ENCODE measurements at regions not wholly inside any gene's neighbourhood (a gene's known extent, or its start where the extent isn't known, plus 50 kb on each side); places are given as distances from the start of the nearest gene placed in this dataset.

- H3K27ac ChIP-seq: no peak overlapping the region
- WGBS, 2 donors: 41 to 44% methylated on average over 2 of the region's 2 CpGs
- TF ChIP-seq POLR2A (IDR thresholded peaks at IDR 0.05): no peak
- TF ChIP-seq POLR2AphosphoS5 (IDR thresholded peaks at IDR 0.05): no peak
- no peak for TF ChIP-seq EP300 (IDR thresholded peaks at IDR 0.05)
- no peak for TF ChIP-seq CTCF (IDR thresholded peaks at IDR 0.05)
- intact Hi-C loops (cut with DNase I): no loop called here
- H3K9me3 ChIP-seq: no peaks in the 10 kb centered on the region
- no peak for DNase-seq
- no peaks in the 10 kb centered on the region for H3K27me3 ChIP-seq
- H3K4me3 ChIP-seq: no peak overlapping the region
- no peaks in the 10 kb centered on the region for H3K4me1 ChIP-seq
- H3K36me3 ChIP-seq: no peaks in the 10 kb centered on the region
Observed at GRCh38 chr5:125225424-125225823, 479.0 kb upstream of the ZNF608 start.

- H3K9me3 ChIP-seq: no peaks in the 10 kb centered on the region
- no peaks in the 10 kb centered on the region for H3K36me3 ChIP-seq
- intact Hi-C loops (cut with DNase I): no loop called here
- H3K27ac ChIP-seq: no peak overlapping the region
- no peak overlapping the region for H3K4me3 ChIP-seq
- TF ChIP-seq EP300 (IDR thresholded peaks at IDR 0.05) (no peak), CTCF (IDR thresholded peaks at IDR 0.05) (no peak)
- no peaks in the 10 kb centered on the region for H3K4me1 ChIP-seq
- no peaks in the 10 kb centered on the region for H3K27me3 ChIP-seq
- DNase-seq: no peak
- 90 to 93% methylated on average over 4 of the region's 4 CpGs for WGBS, 2 donors
Observed at GRCh38 chr5:125226825-125227224, 480.4 kb upstream of the ZNF608 start.

DNA sequence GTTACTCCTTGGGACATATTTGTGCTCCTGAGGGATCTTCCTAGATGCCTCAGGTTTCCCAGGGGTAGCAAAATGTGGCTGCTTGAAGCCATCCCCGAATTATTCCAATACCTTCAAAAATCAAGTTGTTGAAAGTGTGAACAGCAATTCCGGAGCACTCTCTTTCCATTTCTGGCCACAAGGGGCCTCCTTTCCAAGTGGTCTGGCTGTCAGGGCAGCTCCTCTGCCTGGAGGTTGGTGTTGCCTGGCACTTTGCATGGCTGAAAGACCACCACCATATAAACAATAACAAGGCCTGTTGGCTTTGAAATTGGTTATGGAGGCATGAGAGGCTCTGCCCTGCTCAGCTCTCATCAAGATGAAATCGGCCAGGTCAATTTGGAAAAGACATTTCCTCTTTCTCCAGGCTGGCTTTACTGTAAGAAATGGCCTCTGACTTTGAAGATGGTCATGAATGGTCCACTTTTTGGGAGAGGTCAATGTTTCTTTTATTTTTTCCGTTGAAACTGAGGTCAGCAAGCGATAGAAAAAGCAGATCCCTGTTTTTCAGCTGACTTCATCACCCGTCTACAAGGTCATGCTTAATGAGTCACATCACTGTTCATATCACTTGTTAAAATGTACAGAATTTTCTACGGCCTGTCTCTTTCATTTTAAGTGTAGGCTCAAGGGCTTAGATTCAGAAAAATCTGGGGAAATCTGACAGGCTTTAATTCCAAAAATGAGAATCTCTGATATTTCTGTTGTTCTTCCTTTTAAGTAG is 481.1 kb upstream of the ZNF608 start:
- no peak overlapping the region for H3K4me3 ChIP-seq
- H3K9me3 ChIP-seq: no peaks in the 10 kb centered on the region
- H3K27ac ChIP-seq: no peak overlapping the region
- 86 to 90% methylated on average over 7 of the region's 7 CpGs for WGBS, 2 donors
- DNase-seq: no peak
- no peaks in the 10 kb centered on the region for H3K27me3 ChIP-seq
- H3K4me1 ChIP-seq: no peaks in the 10 kb centered on the region
- no peaks in the 10 kb centered on the region for H3K36me3 ChIP-seq
- intact Hi-C loops (cut with DNase I): no loop called here
- TF ChIP-seq POLR2AphosphoS5 (IDR thresholded peaks at IDR 0.05): no peak
- no peak for TF ChIP-seq CTCF (IDR thresholded peaks at IDR 0.05)
- no peak for TF ChIP-seq POLR2A (IDR thresholded peaks at IDR 0.05)
- no peak for TF ChIP-seq EP300 (IDR thresholded peaks at IDR 0.05)

DNA sequence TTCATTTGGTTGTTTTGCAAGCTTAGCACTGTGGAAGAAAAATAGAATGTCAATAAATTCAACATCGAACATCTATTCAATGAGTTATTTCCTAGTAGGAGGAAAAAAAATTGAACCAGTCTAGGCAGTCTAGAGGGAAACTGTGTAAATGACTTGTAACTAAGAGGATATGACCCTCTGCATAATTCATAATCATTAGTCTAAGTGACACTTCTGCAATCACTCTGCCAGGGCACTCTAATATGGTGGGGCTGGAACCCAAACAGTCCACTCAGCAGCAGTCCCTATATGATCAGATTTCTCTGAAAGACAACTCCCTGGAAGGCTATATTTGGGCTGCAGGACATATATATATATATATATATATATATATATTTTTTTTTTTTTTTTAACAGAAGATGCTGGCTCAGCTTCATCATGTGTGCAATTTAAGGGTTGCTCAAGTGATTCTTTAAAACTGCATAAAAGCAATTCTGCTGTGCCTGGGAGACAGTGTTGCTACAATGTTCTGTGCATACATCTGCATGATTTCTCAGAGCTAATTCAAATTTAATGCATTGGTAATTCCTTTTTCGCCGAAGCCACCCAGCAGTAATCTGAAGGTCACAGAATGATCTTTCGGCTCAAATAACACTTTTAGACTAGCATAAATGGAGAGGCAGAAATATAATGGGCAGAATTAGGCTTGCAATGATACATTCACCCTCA is 482.1 kb upstream of the ZNF608 start:
- Histone ChIP-seq H3K36me3 (no peaks in the 10 kb centered on the region), H3K9me3 (no peaks in the 10 kb centered on the region), H3K4me1 (no peaks in the 10 kb centered on the region), H3K27me3 (no peaks in the 10 kb centered on the region), H3K27ac (no peak overlapping the region), H3K4me3 (no peak overlapping the region)
- DNase-seq: no peak
- WGBS, 2 donors: 69 to 70% methylated on average over 4 of the region's 4 CpGs
- TF ChIP-seq POLR2A (IDR thresholded peaks at IDR 0.05) (no peak), POLR2AphosphoS5 (IDR thresholded peaks at IDR 0.05) (no peak)
- intact Hi-C loops (cut with DNase I): no loop called here

GRCh38 chr5:125229556-125229955 is 483.1 kb upstream of the ZNF608 start:
- DNase-seq: no peak
- 94% methylated on average over 4 of the region's 4 CpGs for WGBS, 2 donors
- Histone ChIP-seq H3K4me1 (no peaks in the 10 kb centered on the region), H3K9me3 (no peaks in the 10 kb centered on the region), H3K27me3 (no peaks in the 10 kb centered on the region), H3K4me3 (no peak overlapping the region), H3K36me3 (no peaks in the 10 kb centered on the region), H3K27ac (no peak overlapping the region)
- TF ChIP-seq POLR2AphosphoS5 (IDR thresholded peaks at IDR 0.05): no peak
- no peak for TF ChIP-seq EP300 (IDR thresholded peaks at IDR 0.05)
- TF ChIP-seq POLR2A (IDR thresholded peaks at IDR 0.05): no peak
- TF ChIP-seq CTCF (IDR thresholded peaks at IDR 0.05): no peak
- intact Hi-C loops (cut with DNase I): no loop called here

Measured in sigmoid colon (tissue), 6 donors.